ENCODE measurements at regions not wholly inside any gene's neighbourhood (a gene's known extent, or its start where the extent isn't known, plus 50 kb on each side); places are given as distances from the start of the nearest gene placed in this dataset.

- Histone ChIP-seq H3K4me1 (ENCODE audit: control insufficient read depth in 2 of 3, insufficient read depth in 2 of 3, low read depth in 1 of 3, low read length in 3 of 3) (no peaks in the 10 kb centered on the region), H3K4me3 (ENCODE audit: low read length in 3 of 3) (no peak overlapping the region), H3K27me3 (ENCODE audit: control insufficient read depth, insufficient read depth, low read length) (no peaks in the 10 kb centered on the region), H3K9me3 (ENCODE audit: control insufficient read depth in 2 of 3, insufficient read depth in 1 of 3, low read length in 3 of 3) (no peaks in the 10 kb centered on the region), H3K27ac (ENCODE audit: low read depth in 2 of 2, low read length in 2 of 2) (no peak overlapping the region), H3K36me3 (ENCODE audit: control insufficient read depth in 2 of 3, insufficient read depth in 3 of 3, low read length in 3 of 3) (no peaks in the 10 kb centered on the region), H3K9ac (ENCODE audit: low read length in 3 of 3) (no peak overlapping the region)
- intact Hi-C loops (cut with DNase I) = no loop called here
- no peak for TF ChIP-seq CTCF (IDR thresholded peaks at IDR 0.05; ENCODE audit: borderline replicate concordance, extremely low read depth, insufficient read depth)
- FAIRE-seq = no peak
- no peak for DNase-seq
Measured at GRCh38 chr4:129821073-129821472, 725.1 kb downstream of the C4orf33 start.

GRCh38 chr4:129821963-129822362 lies 726.0 kb downstream of the C4orf33 start:
- Histone ChIP-seq H3K27ac (ENCODE audit: low read depth in 2 of 2, low read length in 2 of 2) (no peak overlapping the region), H3K9me3 (ENCODE audit: control insufficient read depth in 2 of 3, insufficient read depth in 1 of 3, low read length in 3 of 3) (no peaks in the 10 kb centered on the region), H3K27me3 (ENCODE audit: control insufficient read depth, insufficient read depth, low read length) (no peaks in the 10 kb centered on the region), H3K9ac (ENCODE audit: low read length in 3 of 3) (no peak overlapping the region), H3K4me3 (ENCODE audit: low read length in 3 of 3) (no peak overlapping the region), H3K36me3 (ENCODE audit: control insufficient read depth in 2 of 3, insufficient read depth in 3 of 3, low read length in 3 of 3) (no peaks in the 10 kb centered on the region), H3K4me1 (ENCODE audit: control insufficient read depth in 2 of 3, insufficient read depth in 2 of 3, low read depth in 1 of 3, low read length in 3 of 3) (no peaks in the 10 kb centered on the region)
- no peak for DNase-seq
- intact Hi-C loops (cut with DNase I) = no loop called here
- no peak for FAIRE-seq
- no peak for TF ChIP-seq CTCF (IDR thresholded peaks at IDR 0.05; ENCODE audit: borderline replicate concordance, extremely low read depth, insufficient read depth)

- FAIRE-seq (no peak), DNase-seq (no peak)
Measured at GRCh38 chr4:129822701-129823100, 726.7 kb downstream of the C4orf33 start.

More at GRCh38 chr4:129822701-129823100, 726.7 kb downstream of the C4orf33 start:
- intact Hi-C loops (cut with DNase I) = no loop called here
- no peak overlapping the region for H3K27ac ChIP-seq (ENCODE audit: low read depth in 2 of 2, low read length in 2 of 2)
- H3K4me1 ChIP-seq (ENCODE audit: control insufficient read depth in 2 of 3, insufficient read depth in 2 of 3, low read depth in 1 of 3, low read length in 3 of 3) = no peaks in the 10 kb centered on the region
- no peak overlapping the region for H3K9ac ChIP-seq (ENCODE audit: low read length in 3 of 3)
- no peaks in the 10 kb centered on the region for H3K9me3 ChIP-seq (ENCODE audit: control insufficient read depth in 2 of 3, insufficient read depth in 1 of 3, low read length in 3 of 3)
- TF ChIP-seq CTCF (IDR thresholded peaks at IDR 0.05; ENCODE audit: borderline replicate concordance, extremely low read depth, insufficient read depth) = no peak
- H3K4me3 ChIP-seq (ENCODE audit: low read length in 3 of 3) = no peak overlapping the region
- no peaks in the 10 kb centered on the region for H3K27me3 ChIP-seq (ENCODE audit: control insufficient read depth, insufficient read depth, low read length)
- H3K36me3 ChIP-seq (ENCODE audit: control insufficient read depth in 2 of 3, insufficient read depth in 3 of 3, low read length in 3 of 3) = no peaks in the 10 kb centered on the region

Data from kidney (tissue), 13 donors.